Activated naive CD4-positive, alpha-beta T cell treated with anti-CD3 and anti-CD28 coated beads, Interleukin-2, amount 50 U/mL, for 72 hours (primary cell): ENCODE measurements at regions not wholly inside any gene's neighbourhood (a gene's known extent, or its start where the extent isn't known, plus 50 kb on each side); places are given as distances from the start of the nearest gene placed in this dataset.
A peak's percentile ranks its signal among the peaks of the same experiment; 100 is the strongest.

ENCODE experiments used
- ATAC-seq, 2 donors: fragments of 150-1000 bp; cut with Tn5 transposase; 2 replicates each; pipeline ENCODE4 v1.10.0; 2021; ENCODE audit warnings: mild to moderate bottlenecking in 2 of 2, moderate library complexity in 2 of 2
- DNase-seq, 2 donors: peaks; one replicate each; pipeline ENCODE4 v3.0.0; 2021 to 2022; ENCODE audit warnings: low spot score in 2 of 2
- H3K27ac Mint-ChIP-seq, 2 donors: one replicate each; pipeline ENCODE4 v1.8.0; 2022; ENCODE audit warnings: mild to moderate bottlenecking in 2 of 2, mixed read lengths in 2 of 2
- H3K36me3 Mint-ChIP-seq, 2 donors: one replicate each; pipeline ENCODE4 v1.8.0; 2022; ENCODE audit warnings: mixed read lengths in 2 of 2
- H3K9me3 Mint-ChIP-seq, 2 donors: one replicate each; pipeline ENCODE4 v1.8.0; 2022; ENCODE audit warnings: mixed read lengths in 2 of 2

DNA sequence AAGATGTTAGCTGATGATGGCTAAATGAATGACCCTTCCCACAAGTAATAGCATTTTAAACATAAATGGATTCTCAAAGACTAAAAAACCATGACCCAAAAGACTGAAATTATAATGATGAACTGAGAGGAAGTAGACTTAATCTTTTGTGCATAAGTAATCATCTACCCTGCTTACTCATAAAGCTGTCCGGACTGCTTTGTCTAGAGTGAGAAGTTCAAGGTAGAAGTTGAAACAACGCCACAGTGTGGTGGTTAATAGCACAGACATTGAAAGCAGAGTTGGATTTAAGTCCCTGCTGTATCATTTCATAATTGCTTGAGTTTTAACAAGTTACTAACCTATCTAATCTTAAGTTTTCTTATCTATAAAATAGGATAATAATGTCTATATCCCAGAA, 346.6 kb downstream of the CENPC start:
- ATAC-seq (no peak), DNase-seq (no peak)
- Mint-ChIP-seq H3K27ac (no peak overlapping the region), H3K9me3 (no peaks in the 10 kb centered on the region), H3K36me3 (no peaks in the 10 kb centered on the region)

DNA sequence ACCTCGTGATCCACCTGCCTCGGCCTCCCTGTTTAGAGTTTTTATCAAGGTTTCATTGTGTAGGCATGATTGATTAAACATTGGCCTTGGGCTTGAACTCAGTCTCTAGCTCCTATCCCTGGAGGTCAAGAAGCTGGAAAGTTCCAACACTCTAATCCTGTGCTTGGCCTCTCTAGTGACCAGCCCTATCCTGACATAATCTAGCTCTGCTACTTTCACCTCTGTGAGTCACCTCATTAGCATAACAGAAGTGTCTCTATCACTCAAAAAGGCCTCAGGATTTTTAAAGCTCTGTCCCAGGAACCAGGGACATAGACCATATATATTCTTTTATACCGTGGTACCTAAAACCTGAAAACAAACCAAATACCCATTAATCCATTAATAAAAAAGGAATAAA, 377.5 kb downstream of the CENPC start:
- no peaks in the 10 kb centered on the region for H3K9me3 Mint-ChIP-seq
- H3K27ac Mint-ChIP-seq, result no peak overlapping the region
- H3K36me3 Mint-ChIP-seq, result no peaks in the 10 kb centered on the region
- ATAC-seq (no peak), DNase-seq (no peak)

DNA sequence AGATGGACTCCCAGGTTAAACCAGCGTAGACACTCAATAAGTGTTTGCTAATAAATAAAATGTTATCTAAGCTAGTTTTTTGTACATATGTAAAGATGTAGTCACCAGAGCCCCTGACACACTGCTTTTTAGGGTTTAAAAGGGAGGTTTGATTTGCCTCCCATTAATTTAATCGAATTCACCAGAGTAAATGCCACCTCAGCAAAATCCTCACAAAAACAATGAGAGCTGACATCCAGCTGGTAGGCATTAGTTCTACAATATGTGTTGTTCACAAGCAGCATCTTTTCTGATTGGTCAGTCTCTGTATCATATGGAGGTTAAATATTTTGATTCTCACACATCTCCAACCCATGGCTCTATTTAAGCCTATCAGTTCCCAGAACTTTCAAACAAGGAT, 382.6 kb downstream of the CENPC start:
- ATAC-seq, result no peak
- no peaks in the 10 kb centered on the region for H3K9me3 Mint-ChIP-seq
- H3K36me3 Mint-ChIP-seq, result no peaks in the 10 kb centered on the region

GRCh38 chr4:67161311-67161710, 384.0 kb downstream of the CENPC start:
- no peak for DNase-seq
- no peak overlapping the region for H3K27ac Mint-ChIP-seq
- no peaks in the 10 kb centered on the region for H3K36me3 Mint-ChIP-seq
- H3K9me3 Mint-ChIP-seq, result no peaks in the 10 kb centered on the region
- no peak for ATAC-seq

More for the DNA sequence above, 382.6 kb downstream of the CENPC start:
- H3K27ac Mint-ChIP-seq, result no peak overlapping the region
- DNase-seq, result no peak

GRCh38 chr4:67160394-67160793, 384.9 kb downstream of the CENPC start:
- no peaks in the 10 kb centered on the region for H3K36me3 Mint-ChIP-seq
- ATAC-seq, result no peak
- H3K27ac Mint-ChIP-seq, result no peak overlapping the region
- H3K9me3 Mint-ChIP-seq, result peaks cover 0 to 3% of the 10 kb centered on the region in 2 donors
- DNase-seq, result no peak

- H3K27ac Mint-ChIP-seq, result no peak overlapping the region
Observed at GRCh38 chr4:67158666-67159065, 386.6 kb downstream of the CENPC start.

DNA sequence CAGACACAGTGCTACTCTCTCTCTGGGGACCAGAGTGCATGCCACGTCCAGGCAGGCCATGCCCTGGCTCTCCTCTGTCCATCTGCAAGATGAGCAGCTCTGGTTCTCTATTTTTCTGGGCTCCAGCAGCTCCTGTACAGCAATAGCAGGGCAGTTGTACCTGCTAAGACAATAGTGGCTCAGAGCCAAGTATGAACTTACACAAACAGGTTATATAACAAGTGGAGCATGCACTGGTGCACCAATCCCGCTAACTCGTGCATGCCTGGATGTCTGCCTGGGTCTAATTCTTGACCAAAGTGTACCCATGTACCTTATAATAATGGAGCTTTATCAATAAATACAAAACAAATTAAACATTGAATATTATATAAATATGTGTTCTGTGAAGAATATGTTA, 392.3 kb downstream of the CENPC start:
- no peak overlapping the region for H3K27ac Mint-ChIP-seq
- no peaks in the 10 kb centered on the region for H3K36me3 Mint-ChIP-seq
- peaks cover 0 to 6% of the 10 kb centered on the region in 2 donors for H3K9me3 Mint-ChIP-seq
- DNase-seq (no peak), ATAC-seq (no peak)

More at GRCh38 chr4:67158666-67159065, 386.6 kb downstream of the CENPC start:
- no peak for ATAC-seq
- DNase-seq, result no peak
- Mint-ChIP-seq H3K36me3 (no peaks in the 10 kb centered on the region), H3K9me3 (peaks cover 0 to 6% of the 10 kb centered on the region in 2 donors)

DNA sequence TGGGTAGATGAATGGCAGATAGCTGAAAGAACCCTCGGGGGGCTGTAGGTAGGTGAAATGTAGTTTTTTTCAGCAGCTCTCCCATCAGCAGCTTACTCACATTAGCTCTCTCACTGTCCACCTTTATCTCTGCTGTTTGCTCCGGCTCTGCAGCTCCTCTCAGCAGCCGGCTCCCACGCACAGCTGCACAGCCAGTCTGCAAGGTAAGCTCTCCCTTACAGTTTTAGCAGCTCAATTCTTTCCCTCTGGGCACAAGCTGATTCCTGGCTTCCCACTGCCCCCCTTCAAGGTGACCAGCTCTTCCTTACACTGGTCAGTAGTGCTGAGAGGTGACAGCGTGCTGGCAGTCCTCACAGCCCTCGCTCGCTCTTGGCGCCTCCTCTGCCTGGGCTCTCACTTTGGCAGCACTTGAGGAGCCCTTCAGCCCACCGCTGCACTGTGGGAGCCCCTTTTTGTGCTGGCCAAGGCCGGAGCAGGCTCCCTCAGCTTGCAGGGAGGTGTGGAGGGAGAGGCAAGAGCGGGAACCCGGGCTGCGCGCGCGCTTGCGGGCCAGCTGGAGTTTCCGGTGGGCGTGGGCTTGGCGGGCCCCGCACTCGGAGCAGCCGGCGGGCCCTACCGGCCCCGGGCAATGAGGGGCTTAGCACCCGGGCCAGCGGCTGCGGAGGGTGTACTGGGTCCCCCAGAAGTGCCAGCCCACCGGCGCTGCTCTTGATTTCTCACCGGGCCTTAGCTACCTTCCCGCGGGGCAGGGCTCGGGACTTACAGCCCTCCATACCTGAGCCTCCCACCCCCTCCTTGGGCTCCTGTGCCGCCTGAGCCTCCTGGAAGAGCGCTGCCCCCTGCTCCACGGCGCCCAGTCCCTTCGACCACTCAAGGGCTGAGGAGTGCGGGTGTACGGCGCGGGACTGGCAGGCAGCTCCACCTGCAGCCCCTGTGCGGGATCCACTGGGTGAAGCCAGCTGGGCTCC, 393.6 kb downstream of the CENPC start:
- Mint-ChIP-seq H3K9me3 (peaks cover 0 to 6% of the 10 kb centered on the region in 2 donors), H3K27ac (no peak overlapping the region), H3K36me3 (no peaks in the 10 kb centered on the region)
- DNase-seq (no peak), ATAC-seq (no peak)

- ATAC-seq (no peak), DNase-seq (no peak)
- Mint-ChIP-seq H3K36me3 (no peaks in the 10 kb centered on the region), H3K9me3 (peaks cover 4 to 8% of the 10 kb centered on the region in 2 donors), H3K27ac (no peak overlapping the region)
Observed at GRCh38 chr4:67141586-67141985, 403.7 kb downstream of the CENPC start.

DNA sequence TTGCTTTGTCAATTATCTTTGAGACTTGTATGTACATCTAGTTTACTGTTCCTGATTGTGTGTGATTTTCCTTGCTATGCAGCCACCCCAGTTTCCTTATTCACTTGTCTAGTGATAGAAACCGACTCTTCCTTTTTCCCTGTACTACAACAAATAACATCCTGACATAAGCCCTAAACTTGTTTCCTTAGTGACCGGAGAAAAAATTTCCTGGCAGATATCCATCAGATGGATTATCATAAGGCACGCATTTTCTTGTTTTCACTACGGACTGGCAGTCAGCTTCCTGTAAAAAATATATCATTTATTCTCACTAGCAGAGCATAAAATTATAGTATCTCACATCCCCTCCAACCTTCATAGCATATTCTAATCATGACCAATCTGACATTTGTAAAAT, 410.7 kb downstream of the CENPC start:
- Mint-ChIP-seq H3K27ac (no peak overlapping the region), H3K36me3 (no peaks in the 10 kb centered on the region), H3K9me3 (peaks cover 4 to 9% of the 10 kb centered on the region in 2 donors)
- ATAC-seq (no peak), DNase-seq (no peak)

DNA sequence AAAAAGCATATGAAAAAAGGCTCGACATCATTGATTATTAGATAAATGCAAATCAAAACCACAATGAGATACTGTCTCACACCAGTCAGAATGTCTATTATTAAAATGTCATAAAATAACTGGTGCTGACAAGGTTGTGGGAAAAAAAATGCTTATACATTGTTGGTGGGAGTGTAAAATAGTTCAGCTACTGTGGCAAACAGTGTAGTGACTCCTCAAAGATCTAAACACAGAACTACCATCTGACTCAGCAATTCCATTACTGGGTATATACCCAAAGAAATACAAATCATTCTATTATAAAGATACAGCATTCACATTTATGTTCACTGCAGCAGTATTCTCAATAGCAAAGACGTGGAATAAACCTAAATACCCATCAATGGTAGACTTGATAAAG, 412.1 kb downstream of the CENPC start:
- ATAC-seq (no peak), DNase-seq (no peak)
- Mint-ChIP-seq H3K9me3 (peaks cover 4 to 9% of the 10 kb centered on the region in 2 donors), H3K27ac (no peak overlapping the region), H3K36me3 (no peaks in the 10 kb centered on the region)

- ATAC-seq (peak in 1 of 2 donors; percentile 93), DNase-seq (no peak)
- Mint-ChIP-seq H3K27ac (no peak overlapping the region), H3K9me3 (peaks cover 4 to 6% of the 10 kb centered on the region in 2 donors), H3K36me3 (no peaks in the 10 kb centered on the region)
Observed at GRCh38 chr4:67131224-67131623, 414.1 kb downstream of the CENPC start.

- ATAC-seq (no peak), DNase-seq (no peak)
- no peak overlapping the region for H3K27ac Mint-ChIP-seq
- peaks cover 4 to 5% of the 10 kb centered on the region in 2 donors for H3K9me3 Mint-ChIP-seq
- no peaks in the 10 kb centered on the region for H3K36me3 Mint-ChIP-seq
Observed at GRCh38 chr4:67130411-67130810, 414.9 kb downstream of the CENPC start.

- Mint-ChIP-seq H3K9me3 (no peaks in the 10 kb centered on the region), H3K36me3 (no peaks in the 10 kb centered on the region), H3K27ac (no peak overlapping the region)
- DNase-seq, result no peak
- no peak for ATAC-seq
Observed at GRCh38 chr4:67126570-67126969, 418.7 kb downstream of the CENPC start.

DNA sequence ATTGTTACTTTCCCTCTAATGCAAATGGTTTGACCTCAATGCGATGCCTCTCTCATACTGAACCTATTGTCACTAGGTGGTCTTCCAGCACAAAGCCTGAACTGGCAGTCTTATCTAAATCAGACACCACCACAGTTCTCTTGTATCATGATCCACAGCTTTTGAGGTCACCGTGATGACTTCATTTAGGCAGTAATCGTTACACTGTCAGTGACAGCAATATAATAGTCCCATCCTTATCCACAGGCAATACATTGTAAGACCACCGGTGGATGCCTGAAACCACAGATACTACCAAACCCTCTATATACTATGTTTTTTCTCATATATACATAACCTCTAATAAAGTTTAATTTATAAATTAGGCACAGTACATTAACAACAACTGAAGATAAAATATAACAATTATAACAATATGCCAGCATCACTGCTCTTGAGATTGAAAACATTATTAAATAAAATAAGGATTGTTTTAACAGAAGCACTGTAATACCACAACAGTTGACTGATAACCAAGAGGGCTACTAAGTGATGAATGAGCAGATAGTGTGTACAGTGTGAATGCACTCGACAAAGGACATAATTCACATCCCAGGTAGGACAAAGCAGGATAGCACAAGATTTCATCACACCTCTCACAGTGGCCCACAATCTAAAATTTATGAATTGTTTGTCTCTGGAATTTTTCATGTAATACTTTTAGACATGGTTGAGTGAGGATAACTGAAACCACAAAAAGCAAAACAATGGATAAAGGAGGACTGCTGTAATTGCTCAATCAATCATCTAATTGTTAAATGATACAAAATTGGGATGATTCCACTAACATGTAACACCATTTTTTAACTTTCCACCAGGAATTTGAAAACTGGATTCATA, 419.4 kb downstream of the CENPC start:
- no peak overlapping the region for H3K27ac Mint-ChIP-seq
- ATAC-seq (no peak), DNase-seq (no peak)
- H3K9me3 Mint-ChIP-seq, result no peaks in the 10 kb centered on the region
- H3K36me3 Mint-ChIP-seq, result no peaks in the 10 kb centered on the region

GRCh38 chr4:67124716-67125115, 420.6 kb downstream of the CENPC start:
- Mint-ChIP-seq H3K9me3 (no peaks in the 10 kb centered on the region), H3K36me3 (no peaks in the 10 kb centered on the region)
- no peak for DNase-seq

GRCh38 chr4:67122029-67122428, 423.3 kb downstream of the CENPC start:
- DNase-seq (no peak), ATAC-seq (no peak)
- Mint-ChIP-seq H3K36me3 (no peaks in the 10 kb centered on the region), H3K27ac (no peak overlapping the region), H3K9me3 (peaks cover 0 to 6% of the 10 kb centered on the region in 2 donors)

More at GRCh38 chr4:67124716-67125115, 420.6 kb downstream of the CENPC start:
- no peak overlapping the region for H3K27ac Mint-ChIP-seq
- ATAC-seq, result no peak
